ENCODE measurements at regions not wholly inside any gene's neighbourhood (a gene's known extent, or its start where the extent isn't known, plus 50 kb on each side); places are given as distances from the start of the nearest gene placed in this dataset.
"Not testable (repeated sequence)": the region's sequence is repeated elsewhere in the genome, so short reads cannot be mapped to it uniquely, and the experiment has no call there.

GRCh38 chr9:28491121-28491520 lies 917.8 kb upstream of the C9orf72 start:
- no peaks in the 10 kb centered on the region for H3K4me1 Mint-ChIP-seq
- intact Hi-C loops (cut with micrococcal nuclease): no loop called here
- no peaks in the 10 kb centered on the region for H3K36me3 ChIP-seq (ENCODE audit: control insufficient read depth, insufficient read depth, low read length)

DNA sequence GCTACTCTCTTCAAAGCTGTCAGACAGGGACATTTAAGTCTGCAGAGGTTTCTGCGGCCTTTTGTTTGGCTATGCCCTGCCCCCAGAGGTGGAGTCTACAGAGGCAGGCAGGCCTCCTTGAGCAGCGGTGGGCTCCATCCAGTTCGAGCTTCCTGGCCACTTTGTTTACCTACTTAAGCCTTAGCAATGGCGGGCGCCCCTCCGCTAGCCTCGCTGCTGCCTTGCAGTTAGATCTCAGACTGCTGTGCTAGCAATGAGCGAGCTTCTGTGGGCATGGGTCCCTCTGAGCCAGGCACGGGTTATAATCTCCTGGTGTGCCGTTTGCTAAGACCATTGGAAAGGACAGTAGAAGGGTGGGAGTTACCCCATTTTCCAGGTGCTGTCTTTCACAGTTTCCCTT lies 924.9 kb upstream of the C9orf72 start:
- DNase-seq; H3K4me1 Mint-ChIP-seq; H3K9me3 ChIP-seq (ENCODE audit: control insufficient read depth, insufficient read depth, low read length); H3K27me3 Mint-ChIP-seq (ENCODE audit: low read depth in 2 of 2); H3K36me3 Mint-ChIP-seq; intact Hi-C loops (cut with micrococcal nuclease); H3K4me1 ChIP-seq (ENCODE audit: control insufficient read depth, insufficient read depth, low read length); H3K27me3 ChIP-seq (ENCODE audit: control insufficient read depth, insufficient read depth, low read length); H3K27ac Mint-ChIP-seq; H3K27ac ChIP-seq (ENCODE audit: low read length); ATAC-seq; H3K36me3 ChIP-seq (ENCODE audit: control insufficient read depth, insufficient read depth, low read length); H3K4me3 ChIP-seq (ENCODE audit: low read length); H3K4me3 Mint-ChIP-seq: not testable (repeated sequence)
- WGBS (ENCODE audit: insufficient coverage): 88% methylated on average over 10 of the region's 10 CpGs
- peaks cover 12 to 18% of the 10 kb centered on the region in 2 donors for H3K9me3 Mint-ChIP-seq

More at GRCh38 chr9:28491121-28491520, 917.8 kb upstream of the C9orf72 start:
- TF ChIP-seq, protein P1, sequence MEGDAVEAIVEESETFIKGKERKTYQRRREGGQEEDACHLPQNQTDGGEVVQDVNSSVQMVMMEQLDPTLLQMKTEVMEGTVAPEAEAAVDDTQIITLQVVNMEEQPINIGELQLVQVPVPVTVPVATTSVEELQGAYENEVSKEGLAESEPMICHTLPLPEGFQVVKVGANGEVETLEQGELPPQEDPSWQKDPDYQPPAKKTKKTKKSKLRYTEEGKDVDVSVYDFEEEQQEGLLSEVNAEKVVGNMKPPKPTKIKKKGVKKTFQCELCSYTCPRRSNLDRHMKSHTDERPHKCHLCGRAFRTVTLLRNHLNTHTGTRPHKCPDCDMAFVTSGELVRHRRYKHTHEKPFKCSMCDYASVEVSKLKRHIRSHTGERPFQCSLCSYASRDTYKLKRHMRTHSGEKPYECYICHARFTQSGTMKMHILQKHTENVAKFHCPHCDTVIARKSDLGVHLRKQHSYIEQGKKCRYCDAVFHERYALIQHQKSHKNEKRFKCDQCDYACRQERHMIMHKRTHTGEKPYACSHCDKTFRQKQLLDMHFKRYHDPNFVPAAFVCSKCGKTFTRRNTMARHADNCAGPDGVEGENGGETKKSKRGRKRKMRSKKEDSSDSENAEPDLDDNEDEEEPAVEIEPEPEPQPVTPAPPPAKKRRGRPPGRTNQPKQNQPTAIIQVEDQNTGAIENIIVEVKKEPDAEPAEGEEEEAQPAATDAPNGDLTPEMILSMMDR (IDR thresholded peaks at IDR 0.05): no peak
- ATAC-seq (no peak), DNase-seq (no peak)
- Mint-ChIP-seq H3K27ac (no peak overlapping the region), H3K27me3 (ENCODE audit: low read depth in 2 of 2) (no peaks in the 10 kb centered on the region), H3K36me3 (no peaks in the 10 kb centered on the region), H3K9me3 (peaks cover 6 to 12% of the 10 kb centered on the region in 2 donors), H3K4me3 (no peak overlapping the region)
- H3K4me1 ChIP-seq (ENCODE audit: control insufficient read depth, insufficient read depth, low read length): no peaks in the 10 kb centered on the region
- no peak overlapping the region for H3K4me3 ChIP-seq (ENCODE audit: low read length)
- H3K27me3 ChIP-seq (ENCODE audit: control insufficient read depth, insufficient read depth, low read length): no peaks in the 10 kb centered on the region
- peaks cover 5% of the 10 kb centered on the region for H3K9me3 ChIP-seq (ENCODE audit: control insufficient read depth, insufficient read depth, low read length)
- H3K27ac ChIP-seq (ENCODE audit: low read length): no peak overlapping the region

DNA sequence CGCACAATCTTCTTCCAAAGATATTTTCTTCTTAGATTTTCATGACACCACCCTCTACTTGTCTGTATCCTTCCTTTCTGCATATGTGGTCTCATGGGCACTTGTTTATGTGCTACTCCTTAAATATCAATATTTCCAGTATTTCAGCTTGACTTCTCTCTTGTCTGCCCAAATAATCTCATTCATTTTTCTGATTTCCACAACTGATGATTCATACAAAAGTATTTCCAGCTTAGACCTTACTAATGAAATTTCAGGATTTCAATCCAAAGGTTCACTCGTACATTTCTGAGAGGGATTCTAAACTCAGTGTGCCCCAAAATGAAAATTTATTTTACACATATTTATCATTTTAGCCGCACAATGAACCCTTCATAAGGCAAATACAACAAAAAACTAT lies 928.9 kb upstream of the C9orf72 start:
- Mint-ChIP-seq H3K9me3 (peaks cover 9% of the 10 kb centered on the region in 2 donors), H3K36me3 (peaks cover 4% of the 10 kb centered on the region), H3K4me1 (no peaks in the 10 kb centered on the region), H3K27me3 (ENCODE audit: low read depth in 2 of 2) (no peaks in the 10 kb centered on the region), H3K4me3 (no peak overlapping the region), H3K27ac (no peak overlapping the region)
- Histone ChIP-seq H3K27me3 (ENCODE audit: control insufficient read depth, insufficient read depth, low read length) (no peaks in the 10 kb centered on the region), H3K4me3 (ENCODE audit: low read length) (no peak overlapping the region), H3K36me3 (ENCODE audit: control insufficient read depth, insufficient read depth, low read length) (no peaks in the 10 kb centered on the region), H3K9me3 (ENCODE audit: control insufficient read depth, insufficient read depth, low read length) (peaks cover 5% of the 10 kb centered on the region), H3K27ac (ENCODE audit: low read length) (no peak overlapping the region), H3K4me1 (ENCODE audit: control insufficient read depth, insufficient read depth, low read length) (no peaks in the 10 kb centered on the region)
- TF ChIP-seq, protein P1 (IDR thresholded peaks at IDR 0.05): no peak
- ATAC-seq (no peak), DNase-seq (no peak)
- intact Hi-C loops (cut with micrococcal nuclease): no loop called here
- 100% methylated on average over 2 of the region's 3 CpGs for WGBS (ENCODE audit: insufficient coverage)

GRCh38 chr9:28502741-28503140 lies 929.5 kb upstream of the C9orf72 start:
- Histone ChIP-seq H3K27me3 (ENCODE audit: control insufficient read depth, insufficient read depth, low read length) (no peaks in the 10 kb centered on the region), H3K27ac (ENCODE audit: low read length) (no peak overlapping the region), H3K4me3 (ENCODE audit: low read length) (no peak overlapping the region), H3K9me3 (ENCODE audit: control insufficient read depth, insufficient read depth, low read length) (peaks cover 5% of the 10 kb centered on the region), H3K4me1 (ENCODE audit: control insufficient read depth, insufficient read depth, low read length) (no peaks in the 10 kb centered on the region), H3K36me3 (ENCODE audit: control insufficient read depth, insufficient read depth, low read length) (no peaks in the 10 kb centered on the region)
- Mint-ChIP-seq H3K4me1 (no peaks in the 10 kb centered on the region), H3K4me3 (no peak overlapping the region), H3K9me3 (peaks cover 6 to 8% of the 10 kb centered on the region in 2 donors), H3K27ac (no peak overlapping the region), H3K36me3 (no peaks in the 10 kb centered on the region), H3K27me3 (ENCODE audit: low read depth in 2 of 2) (no peaks in the 10 kb centered on the region)
- DNase-seq (no peak), ATAC-seq (no peak)
- WGBS (ENCODE audit: insufficient coverage): 78% methylated on average over 2 of the region's 2 CpGs
- TF ChIP-seq, protein P1 (IDR thresholded peaks at IDR 0.05): no peak
- intact Hi-C loops (cut with micrococcal nuclease): no loop called here
